Uterus (tissue), 3 donors: ENCODE measurements at regions not wholly inside any gene's neighbourhood (a gene's known extent, or its start where the extent isn't known, plus 50 kb on each side); places are given as distances from the start of the nearest gene placed in this dataset.

Experiments
- DNase-seq, 2 donors: peaks; one replicate each; pipeline ENCODE4 v3.0.0-alpha.2; 2019 to 2020
- H3K27ac ChIP-seq, 2 donors: fragments of 200-600 bp; sonication (generic); 1 replicate in 1 of 2; 2 replicates in 1 of 2; pipeline ENCODE4 v1.5.1; 2016 to 2018
- H3K27me3 ChIP-seq, 2 donors: fragments of 200-600 bp; sonication (generic); one replicate each; pipeline ENCODE4 v1.5.1; 2018 to 2019; ENCODE audit warnings: control low read depth in 1 of 2
- H3K36me3 ChIP-seq, 2 donors: fragments of 200-600 bp; sonication (generic); one replicate each; pipeline ENCODE4 v1.5.1; 2019; ENCODE audit warnings: control low read depth in 1 of 2
- H3K4me1 ChIP-seq, 2 donors: fragments of 200-600 bp; sonication (generic); one replicate each; pipeline ENCODE4 v1.5.1; 2018 to 2019; ENCODE audit warnings: control low read depth in 1 of 2
- H3K4me3 ChIP-seq, 2 donors: fragments of 200-600 bp; sonication (generic); 1 replicate in 1 of 2; 2 replicates in 1 of 2; pipeline ENCODE4 v1.5.1; 2018 to 2019; ENCODE audit warnings: mild to moderate bottlenecking in 1 of 2
- H3K9me3 ChIP-seq, 2 donors: fragments of 200-600 bp; sonication (generic); one replicate each; pipeline ENCODE4 v1.5.1; 2019; ENCODE audit warnings: control low read depth in 1 of 2
- CTCF ChIP-seq, 4 experiments: fragments of 200-600 bp in 2 of 4; fragments of 450-650 bp in 2 of 4; sonication (generic) in 2 of 4; IDR thresholded peaks; one replicate each; pipeline ENCODE4 v1.5.1; 2016 to 2019; ENCODE audit warnings: antibody characterized with exemption in 4 of 4, mild to moderate bottlenecking in 2 of 4, moderate library complexity in 1 of 4
- POLR2A ChIP-seq, 2 donors: fragments of 450-650 bp; IDR thresholded peaks; one replicate each; pipeline ENCODE4 v1.6.1; 2016; ENCODE audit warnings: antibody characterized with exemption in 2 of 2, mild to moderate bottlenecking in 1 of 2, moderate library complexity in 1 of 2
- intact Hi-C: fragments of 100-400 bp; cut with DNase I; formaldehyde crosslinking; loops from one replicate; pipeline ENCODE4 v1.15.1; 2023; ENCODE audit warnings: low total_unique reads
- donor health status: DM: yes; HTN: yes; CAD: no.

- Histone ChIP-seq H3K4me1 (no peaks in the 10 kb centered on the region), H3K27ac (no peak overlapping the region), H3K36me3 (no peaks in the 10 kb centered on the region), H3K4me3 (no peak overlapping the region), H3K9me3 (no peaks in the 10 kb centered on the region), H3K27me3 (no peaks in the 10 kb centered on the region)
- intact Hi-C loops = no loop called here
- DNase-seq = no peak
- TF ChIP-seq CTCF (IDR thresholded peaks at IDR 0.05) = no peak
- TF ChIP-seq POLR2A (IDR thresholded peaks at IDR 0.05) = no peak
Observed at GRCh38 chr5:165631235-165631634, 2125.8 kb downstream of the MAT2B start.

- H3K36me3 ChIP-seq = no peaks in the 10 kb centered on the region
- H3K4me1 ChIP-seq = no peaks in the 10 kb centered on the region
- DNase-seq = no peak
- H3K9me3 ChIP-seq = no peaks in the 10 kb centered on the region
- TF ChIP-seq CTCF (IDR thresholded peaks at IDR 0.05) = no peak
- no peak for TF ChIP-seq POLR2A (IDR thresholded peaks at IDR 0.05)
- no peak overlapping the region for H3K4me3 ChIP-seq
- intact Hi-C loops = no loop called here
- no peaks in the 10 kb centered on the region for H3K27me3 ChIP-seq
- no peak overlapping the region for H3K27ac ChIP-seq
Observed at GRCh38 chr5:165642366-165642765, 2136.9 kb downstream of the MAT2B start.

- Histone ChIP-seq H3K9me3 (no peaks in the 10 kb centered on the region), H3K4me1 (no peaks in the 10 kb centered on the region), H3K4me3 (no peak overlapping the region), H3K36me3 (no peaks in the 10 kb centered on the region), H3K27me3 (no peaks in the 10 kb centered on the region), H3K27ac (no peak overlapping the region)
- no peak for DNase-seq
- intact Hi-C loops = no loop called here
- TF ChIP-seq CTCF (IDR thresholded peaks at IDR 0.05) = no peak
- TF ChIP-seq POLR2A (IDR thresholded peaks at IDR 0.05) = no peak
Observed at GRCh38 chr5:165665735-165666400, 2160.4 kb downstream of the MAT2B start.

- H3K4me3 ChIP-seq = no peak overlapping the region
- DNase-seq = no peak
- no peaks in the 10 kb centered on the region for H3K4me1 ChIP-seq
- no peak overlapping the region for H3K27ac ChIP-seq
- H3K9me3 ChIP-seq = no peaks in the 10 kb centered on the region
- TF ChIP-seq POLR2A (IDR thresholded peaks at IDR 0.05) (no peak), CTCF (IDR thresholded peaks at IDR 0.05) (no peak)
- no peaks in the 10 kb centered on the region for H3K27me3 ChIP-seq
- intact Hi-C loops = no loop called here
- no peaks in the 10 kb centered on the region for H3K36me3 ChIP-seq
Observed at GRCh38 chr5:165673499-165673898, 2168.1 kb downstream of the MAT2B start.

- no peak for TF ChIP-seq POLR2A (IDR thresholded peaks at IDR 0.05)
Observed at GRCh38 chr5:165695796-165696195, 2190.4 kb downstream of the MAT2B start.

GRCh38 chr5:165705960-165706359 is 2200.5 kb downstream of the MAT2B start:
- TF ChIP-seq CTCF (IDR thresholded peaks at IDR 0.05) (no peak), POLR2A (IDR thresholded peaks at IDR 0.05) (no peak)
- intact Hi-C loops = no loop called here
- Histone ChIP-seq H3K9me3 (no peaks in the 10 kb centered on the region), H3K4me1 (no peaks in the 10 kb centered on the region), H3K27me3 (no peaks in the 10 kb centered on the region), H3K4me3 (no peak overlapping the region), H3K36me3 (no peaks in the 10 kb centered on the region), H3K27ac (no peak overlapping the region)
- no peak for DNase-seq

More at GRCh38 chr5:165695796-165696195, 2190.4 kb downstream of the MAT2B start:
- Histone ChIP-seq H3K36me3 (no peaks in the 10 kb centered on the region), H3K4me1 (no peaks in the 10 kb centered on the region), H3K27me3 (no peaks in the 10 kb centered on the region), H3K27ac (no peak overlapping the region), H3K9me3 (no peaks in the 10 kb centered on the region), H3K4me3 (no peak overlapping the region)
- intact Hi-C loops = no loop called here
- DNase-seq = no peak
